IgD-negative memory B cell (primary cell): ENCODE measurements at regions not wholly inside any gene's neighbourhood (a gene's known extent, or its start where the extent isn't known, plus 50 kb on each side); places are given as distances from the start of the nearest gene placed in this dataset.
"Not testable (repeated sequence)": the region's sequence is repeated elsewhere in the genome, so short reads cannot be mapped to it uniquely, and the experiment has no call there.

Experiments used
- H3K27ac Mint-ChIP-seq, 3 donors: one replicate each; pipeline ENCODE4 v1.8.0; 2020 to 2022; ENCODE audit warnings: mild to moderate bottlenecking in 3 of 3, mixed read lengths in 3 of 3, moderate library complexity in 1 of 3
- H3K27me3 Mint-ChIP-seq: one replicate; pipeline ENCODE4 v1.8.0; 2021; ENCODE audit warnings: mixed read lengths
- H3K36me3 Mint-ChIP-seq: one replicate; pipeline ENCODE4 v1.8.0; 2020; ENCODE audit warnings: mild to moderate bottlenecking, mixed read lengths
- H3K4me1 Mint-ChIP-seq, 3 donors: one replicate each; pipeline ENCODE4 v1.8.0; 2020 to 2022; ENCODE audit warnings: mixed read lengths in 3 of 3, mild to moderate bottlenecking in 1 of 3
- H3K4me3 Mint-ChIP-seq, 4 donors: one replicate each; pipeline ENCODE4 v1.8.0; 2020 to 2022; ENCODE audit warnings: mild to moderate bottlenecking in 4 of 4, mixed read lengths in 4 of 4, moderate library complexity in 3 of 4
- H3K9me3 Mint-ChIP-seq, 3 donors: one replicate each; pipeline ENCODE4 v1.8.0; 2020 to 2021; ENCODE audit warnings: mixed read lengths in 3 of 3, mild to moderate bottlenecking in 1 of 3

- Mint-ChIP-seq H3K36me3 (no peaks in the 10 kb centered on the region), H3K9me3 (no peaks in the 10 kb centered on the region), H3K4me3 (no peak overlapping the region), H3K4me1 (peaks cover 0 to 5% (median 3%) of the 10 kb centered on the region in 3 donors), H3K27ac (no peak overlapping the region), H3K27me3 (peaks cover 16% of the 10 kb centered on the region)
Observed at GRCh38 chr14:106642090-106642489, 1115.7 kb downstream of the TMEM121 start.

GRCh38 chr14:106642971-106643370 is 1116.6 kb downstream of the TMEM121 start:
- H3K4me3 Mint-ChIP-seq, H3K9me3 Mint-ChIP-seq, H3K36me3 Mint-ChIP-seq, H3K27ac Mint-ChIP-seq, H3K4me1 Mint-ChIP-seq: not testable (repeated sequence)
- peaks cover 16% of the 10 kb centered on the region for H3K27me3 Mint-ChIP-seq

- H3K36me3 Mint-ChIP-seq, H3K4me1 Mint-ChIP-seq, H3K4me3 Mint-ChIP-seq, H3K27me3 Mint-ChIP-seq, H3K27ac Mint-ChIP-seq: not testable (repeated sequence)
- H3K9me3 Mint-ChIP-seq, result peaks cover 0 to 17% (median 7%) of the 10 kb centered on the region in 3 donors
Observed at GRCh38 chr14:106648874-106649273, 1122.5 kb downstream of the TMEM121 start.

- peaks cover 0 to 5% (median 0%) of the 10 kb centered on the region in 3 donors for H3K4me1 Mint-ChIP-seq
- no peak overlapping the region for H3K4me3 Mint-ChIP-seq
- H3K27me3 Mint-ChIP-seq, result no peaks in the 10 kb centered on the region
- no peak overlapping the region for H3K27ac Mint-ChIP-seq
- H3K9me3 Mint-ChIP-seq, result peaks cover 0 to 17% (median 7%) of the 10 kb centered on the region in 3 donors
- peaks cover 2% of the 10 kb centered on the region for H3K36me3 Mint-ChIP-seq
Observed at GRCh38 chr14:106651016-106651415, 1124.6 kb downstream of the TMEM121 start.

- H3K4me3 Mint-ChIP-seq, result peak overlapping the region in 1 of 4 donors; percentile 61
- no peaks in the 10 kb centered on the region for H3K27me3 Mint-ChIP-seq
- peaks cover 0 to 17% (median 7%) of the 10 kb centered on the region in 3 donors for H3K9me3 Mint-ChIP-seq
- H3K27ac Mint-ChIP-seq, result peak overlapping the region in 1 of 3 donors; percentile 1
- H3K36me3 Mint-ChIP-seq, result peaks cover 2% of the 10 kb centered on the region
- H3K4me1 Mint-ChIP-seq, result peaks cover 0 to 5% (median 2%) of the 10 kb centered on the region in 3 donors
Observed at GRCh38 chr14:106652494-106652893, 1126.1 kb downstream of the TMEM121 start.

GRCh38 chr14:106657460-106657859 is 1131.1 kb downstream of the TMEM121 start:
- peaks cover 8 to 16% (median 8%) of the 10 kb centered on the region in 3 donors for H3K4me1 Mint-ChIP-seq
- no peaks in the 10 kb centered on the region for H3K9me3 Mint-ChIP-seq
- H3K36me3 Mint-ChIP-seq, result no peaks in the 10 kb centered on the region
- no peaks in the 10 kb centered on the region for H3K27me3 Mint-ChIP-seq
- H3K27ac Mint-ChIP-seq, result no peak overlapping the region
- peak overlapping the region in 1 of 4 donors; percentile 42 for H3K4me3 Mint-ChIP-seq

GRCh38 chr14:106658066-106658860 is 1131.9 kb downstream of the TMEM121 start:
- not testable (repeated sequence) for H3K36me3 Mint-ChIP-seq, H3K4me3 Mint-ChIP-seq, H3K9me3 Mint-ChIP-seq, H3K27me3 Mint-ChIP-seq, H3K27ac Mint-ChIP-seq
- peaks cover 8 to 22% (median 13%) of the 10 kb centered on the region in 3 donors for H3K4me1 Mint-ChIP-seq

- H3K36me3 Mint-ChIP-seq, H3K27me3 Mint-ChIP-seq, H3K4me3 Mint-ChIP-seq, H3K9me3 Mint-ChIP-seq: not testable (repeated sequence)
- Mint-ChIP-seq H3K4me1 (peaks cover 8 to 27% (median 18%) of the 10 kb centered on the region in 3 donors), H3K27ac (peak overlapping the region in 2 of 3 donors; percentile 25 to 57)
Observed at GRCh38 chr14:106661561-106661960, 1135.2 kb downstream of the TMEM121 start.

- Mint-ChIP-seq H3K36me3 (no peaks in the 10 kb centered on the region), H3K4me1 (peaks cover 7 to 27% (median 14%) of the 10 kb centered on the region in 3 donors), H3K4me3 (peak overlapping the region in 1 of 4 donors; percentile 22), H3K27ac (peak overlapping the region; percentile 5 to 57 (median 56)), H3K27me3 (peaks cover 2% of the 10 kb centered on the region), H3K9me3 (peaks cover 0 to 3% (median 1%) of the 10 kb centered on the region in 3 donors)
Observed at GRCh38 chr14:106662936-106663550, 1136.7 kb downstream of the TMEM121 start.

GRCh38 chr14:106663805-106664410 is 1137.5 kb downstream of the TMEM121 start:
- not testable (repeated sequence) for H3K36me3 Mint-ChIP-seq, H3K9me3 Mint-ChIP-seq, H3K27me3 Mint-ChIP-seq
- peak overlapping the region; percentile 56 to 74 (median 57) for H3K27ac Mint-ChIP-seq
- H3K4me3 Mint-ChIP-seq, result peak overlapping the region in 1 of 4 donors; percentile 22
- peaks cover 5 to 27% (median 14%) of the 10 kb centered on the region in 3 donors for H3K4me1 Mint-ChIP-seq

GRCh38 chr14:106665814-106666213 is 1139.4 kb downstream of the TMEM121 start:
- H3K27ac Mint-ChIP-seq, result no peak overlapping the region
- peaks cover 5 to 27% (median 14%) of the 10 kb centered on the region in 3 donors for H3K4me1 Mint-ChIP-seq
- H3K4me3 Mint-ChIP-seq, result no peak overlapping the region
- no peaks in the 10 kb centered on the region for H3K36me3 Mint-ChIP-seq
- H3K27me3 Mint-ChIP-seq, result peaks cover 12% of the 10 kb centered on the region
- H3K9me3 Mint-ChIP-seq, result peaks cover 0 to 3% (median 1%) of the 10 kb centered on the region in 3 donors

- peak overlapping the region in 2 of 3 donors; percentile 13 to 39 for H3K27ac Mint-ChIP-seq
- H3K36me3 Mint-ChIP-seq, result no peaks in the 10 kb centered on the region
- peaks cover 13% of the 10 kb centered on the region for H3K27me3 Mint-ChIP-seq
- H3K4me3 Mint-ChIP-seq, result peak overlapping the region in 1 of 4 donors; percentile 41
- H3K4me1 Mint-ChIP-seq, result peaks cover 5 to 27% (median 14%) of the 10 kb centered on the region in 3 donors
- H3K9me3 Mint-ChIP-seq, result peaks cover 0 to 3% (median 1%) of the 10 kb centered on the region in 3 donors
Observed at GRCh38 chr14:106666341-106666740, 1140.0 kb downstream of the TMEM121 start.

GRCh38 chr14:106670011-106670410 is 1143.6 kb downstream of the TMEM121 start:
- Mint-ChIP-seq H3K36me3 (peaks cover 2% of the 10 kb centered on the region), H3K4me1 (peaks cover 0 to 1% (median 0%) of the 10 kb centered on the region in 3 donors), H3K27me3 (peaks cover 22% of the 10 kb centered on the region), H3K4me3 (no peak overlapping the region), H3K9me3 (no peaks in the 10 kb centered on the region), H3K27ac (no peak overlapping the region)

GRCh38 chr14:106674093-106674492 is 1147.7 kb downstream of the TMEM121 start:
- not testable (repeated sequence) for H3K9me3 Mint-ChIP-seq, H3K27ac Mint-ChIP-seq, H3K4me1 Mint-ChIP-seq, H3K4me3 Mint-ChIP-seq, H3K36me3 Mint-ChIP-seq
- H3K27me3 Mint-ChIP-seq, result peaks cover 31% of the 10 kb centered on the region

- not testable (repeated sequence) for H3K27ac Mint-ChIP-seq, H3K9me3 Mint-ChIP-seq, H3K4me1 Mint-ChIP-seq, H3K36me3 Mint-ChIP-seq
- peak overlapping the region in 1 of 4 donors; percentile 65 for H3K4me3 Mint-ChIP-seq
- peaks cover 31% of the 10 kb centered on the region for H3K27me3 Mint-ChIP-seq
Observed at GRCh38 chr14:106674509-106675125, 1148.2 kb downstream of the TMEM121 start.
